ENCODE measurements at regions not wholly inside any gene's neighbourhood (a gene's known extent, or its start where the extent isn't known, plus 50 kb on each side); places are given as distances from the start of the nearest gene placed in this dataset.
"Not testable (repeated sequence)": the region's sequence is repeated elsewhere in the genome, so short reads cannot be mapped to it uniquely, and the experiment has no call there.

- TF ChIP-seq, protein P1, sequence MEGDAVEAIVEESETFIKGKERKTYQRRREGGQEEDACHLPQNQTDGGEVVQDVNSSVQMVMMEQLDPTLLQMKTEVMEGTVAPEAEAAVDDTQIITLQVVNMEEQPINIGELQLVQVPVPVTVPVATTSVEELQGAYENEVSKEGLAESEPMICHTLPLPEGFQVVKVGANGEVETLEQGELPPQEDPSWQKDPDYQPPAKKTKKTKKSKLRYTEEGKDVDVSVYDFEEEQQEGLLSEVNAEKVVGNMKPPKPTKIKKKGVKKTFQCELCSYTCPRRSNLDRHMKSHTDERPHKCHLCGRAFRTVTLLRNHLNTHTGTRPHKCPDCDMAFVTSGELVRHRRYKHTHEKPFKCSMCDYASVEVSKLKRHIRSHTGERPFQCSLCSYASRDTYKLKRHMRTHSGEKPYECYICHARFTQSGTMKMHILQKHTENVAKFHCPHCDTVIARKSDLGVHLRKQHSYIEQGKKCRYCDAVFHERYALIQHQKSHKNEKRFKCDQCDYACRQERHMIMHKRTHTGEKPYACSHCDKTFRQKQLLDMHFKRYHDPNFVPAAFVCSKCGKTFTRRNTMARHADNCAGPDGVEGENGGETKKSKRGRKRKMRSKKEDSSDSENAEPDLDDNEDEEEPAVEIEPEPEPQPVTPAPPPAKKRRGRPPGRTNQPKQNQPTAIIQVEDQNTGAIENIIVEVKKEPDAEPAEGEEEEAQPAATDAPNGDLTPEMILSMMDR (IDR thresholded peaks at IDR 0.05): not testable (repeated sequence)
- TF ChIP-seq POLR2AphosphoS5, POLR2A (IDR thresholded peaks at IDR 0.05): not testable (repeated sequence)
Observed at GRCh38 chr13:80152142-80152541, 188.8 kb downstream of the SPRY2 start.

Measured in prostate gland (tissue), 2 donors.